ENCODE measurements at regions not wholly inside any gene's neighbourhood (a gene's known extent, or its start where the extent isn't known, plus 50 kb on each side); places are given as distances from the start of the nearest gene placed in this dataset.

- no peak overlapping the region for H3K4me3 ChIP-seq (ENCODE audit: low read depth, low read length)
- no peak for DNase-seq (ENCODE audit: low read depth)
These were observed 290.2 kb downstream of the SPATA17 start for GRCh38 chr1:217921126-217921904.

- no peak for DNase-seq (ENCODE audit: low read depth)
- H3K4me3 ChIP-seq (ENCODE audit: low read depth, low read length): no peak overlapping the region
These were observed 293.8 kb downstream of the SPATA17 start for GRCh38 chr1:217924924-217925323.

GRCh38 chr1:217929213-217929885 is 298.2 kb downstream of the SPATA17 start:
- no peak overlapping the region for H3K4me3 ChIP-seq (ENCODE audit: low read depth, low read length)
- DNase-seq (ENCODE audit: low read depth): no peak

- no peak overlapping the region for H3K4me3 ChIP-seq (ENCODE audit: low read depth, low read length)
- DNase-seq (ENCODE audit: low read depth): no peak
These were observed 312.2 kb downstream of the SPATA17 start for GRCh38 chr1:217943361-217943760.

GRCh38 chr1:217944550-217944949 is 313.4 kb downstream of the SPATA17 start:
- DNase-seq (ENCODE audit: low read depth): no peak
- no peak overlapping the region for H3K4me3 ChIP-seq (ENCODE audit: low read depth, low read length)

GRCh38 chr1:217946511-217946910 is 315.4 kb downstream of the SPATA17 start:
- no peak overlapping the region for H3K4me3 ChIP-seq (ENCODE audit: low read depth, low read length)
- DNase-seq (ENCODE audit: low read depth): no peak

- no peak for DNase-seq (ENCODE audit: low read depth)
- H3K4me3 ChIP-seq (ENCODE audit: low read depth, low read length): no peak overlapping the region
These were observed 317.6 kb downstream of the SPATA17 start for GRCh38 chr1:217948741-217949140.

GRCh38 chr1:217953330-217953729 is 322.2 kb downstream of the SPATA17 start:
- no peak overlapping the region for H3K4me3 ChIP-seq (ENCODE audit: low read depth, low read length)
- DNase-seq (ENCODE audit: low read depth): no peak

- H3K4me3 ChIP-seq (ENCODE audit: low read depth, low read length): no peak overlapping the region
- DNase-seq (ENCODE audit: low read depth): no peak
These were observed 322.8 kb downstream of the SPATA17 start for GRCh38 chr1:217953922-217954321.

- no peak overlapping the region for H3K4me3 ChIP-seq (ENCODE audit: low read depth, low read length)
- DNase-seq (ENCODE audit: low read depth): no peak
These were observed 324.6 kb downstream of the SPATA17 start for GRCh38 chr1:217955723-217956122.

- DNase-seq (ENCODE audit: low read depth): no peak
- H3K4me3 ChIP-seq (ENCODE audit: low read depth, low read length): no peak overlapping the region
These were observed 319.8 kb upstream of the RRP15 start for GRCh38 chr1:217965156-217965786.

- H3K4me3 ChIP-seq (ENCODE audit: low read depth, low read length): no peak overlapping the region
- DNase-seq (ENCODE audit: low read depth): no peak
These were observed 317.0 kb upstream of the RRP15 start for GRCh38 chr1:217968085-217968484.

- no peak for DNase-seq (ENCODE audit: low read depth)
- no peak overlapping the region for H3K4me3 ChIP-seq (ENCODE audit: low read depth, low read length)
These were observed 315.7 kb upstream of the RRP15 start for GRCh38 chr1:217969428-217969827.

- no peak overlapping the region for H3K4me3 ChIP-seq (ENCODE audit: low read depth, low read length)
- DNase-seq (ENCODE audit: low read depth): no peak
These were observed 307.1 kb upstream of the RRP15 start for GRCh38 chr1:217977943-217978342.

- DNase-seq (ENCODE audit: low read depth): no peak
These were observed 303.7 kb upstream of the RRP15 start for GRCh38 chr1:217981430-217981829.

GRCh38 chr1:217982331-217983050 is 302.6 kb upstream of the RRP15 start:
- no peak for DNase-seq (ENCODE audit: low read depth)
- H3K4me3 ChIP-seq (ENCODE audit: low read depth, low read length): peak overlapping the region; percentile 7

More at GRCh38 chr1:217981430-217981829, 303.7 kb upstream of the RRP15 start:
- no peak overlapping the region for H3K4me3 ChIP-seq (ENCODE audit: low read depth, low read length)

- no peak for DNase-seq (ENCODE audit: low read depth)
- H3K4me3 ChIP-seq (ENCODE audit: low read depth, low read length): no peak overlapping the region
These were observed 302.1 kb upstream of the RRP15 start for GRCh38 chr1:217983051-217983375.

- no peak for DNase-seq (ENCODE audit: low read depth)
- H3K4me3 ChIP-seq (ENCODE audit: low read depth, low read length): no peak overlapping the region
These were observed 299.5 kb upstream of the RRP15 start for GRCh38 chr1:217985641-217986040.

- no peak overlapping the region for H3K4me3 ChIP-seq (ENCODE audit: low read depth, low read length)
- no peak for DNase-seq (ENCODE audit: low read depth)
These were observed 295.6 kb upstream of the RRP15 start for GRCh38 chr1:217989510-217989909.

- H3K4me3 ChIP-seq (ENCODE audit: low read depth, low read length): no peak overlapping the region
- DNase-seq (ENCODE audit: low read depth): no peak
These were observed 291.7 kb upstream of the RRP15 start for GRCh38 chr1:217993439-217993838.
